Activated CD4-positive, alpha-beta T cell treated with anti-CD3 and anti-CD28 coated beads for 4 hours (primary cell): ENCODE measurements at regions not wholly inside any gene's neighbourhood (a gene's known extent, or its start where the extent isn't known, plus 50 kb on each side); places are given as distances from the start of the nearest gene placed in this dataset.
"Not testable (repeated sequence)": the region's sequence is repeated elsewhere in the genome, so short reads cannot be mapped to it uniquely, and the experiment has no call there.

ENCODE experiments used
- DNase-seq, 2 donors: peaks; one replicate each; pipeline ENCODE4 v3.0.0-alpha.2; 2020

DNA sequence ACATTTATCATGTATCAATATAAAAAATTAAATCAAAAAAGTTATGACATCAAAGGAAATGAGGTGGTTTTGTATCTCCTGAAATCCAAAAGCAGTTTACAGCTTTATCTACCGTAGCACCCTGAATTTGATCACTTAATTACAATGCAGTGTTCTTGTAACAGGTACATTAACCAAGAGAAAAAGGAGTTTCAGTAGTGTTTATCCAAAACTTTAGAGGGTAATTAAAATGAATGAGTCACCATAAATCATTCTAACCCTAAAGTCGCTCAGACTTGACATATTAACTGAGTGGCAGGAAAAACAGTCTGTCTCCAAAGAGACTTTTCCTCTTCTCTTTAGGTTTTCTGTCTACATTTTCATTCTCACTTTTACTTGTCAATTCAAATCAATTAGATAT, 907.6 kb upstream of the EPHA5 start:
- no peak for DNase-seq

DNA sequence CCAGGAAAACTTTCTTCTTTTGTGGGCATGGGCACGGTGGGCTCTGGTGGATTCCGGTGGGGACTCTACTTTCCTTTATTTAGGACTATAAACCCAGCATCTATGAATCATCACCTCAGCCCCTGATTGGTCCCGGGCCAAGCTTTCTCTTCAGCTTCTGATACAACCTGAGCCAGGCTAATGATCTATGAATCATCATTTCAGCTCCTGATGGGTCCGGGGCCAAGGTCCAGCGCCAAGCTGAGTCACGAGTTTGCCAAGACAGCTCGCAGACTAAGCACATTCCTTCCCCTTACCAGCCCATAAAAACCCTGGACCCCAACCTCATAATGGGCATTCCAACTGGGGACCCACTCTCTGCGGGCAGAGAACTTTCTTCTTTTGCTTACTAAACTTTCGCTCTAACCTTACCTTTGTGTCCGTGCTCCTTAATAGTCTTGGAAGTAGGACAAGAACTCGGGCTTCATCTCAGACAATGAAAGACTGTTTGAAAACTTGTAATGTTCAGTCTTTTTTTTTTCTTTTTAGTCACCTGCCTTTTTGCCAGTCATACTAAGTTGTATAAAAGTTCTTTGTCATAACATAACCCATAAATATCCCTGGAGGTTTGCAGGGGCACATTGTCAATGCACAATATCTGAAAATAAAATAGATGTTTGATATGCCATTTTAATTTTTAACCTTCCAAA, 904.9 kb upstream of the EPHA5 start:
- no peak for DNase-seq

DNA sequence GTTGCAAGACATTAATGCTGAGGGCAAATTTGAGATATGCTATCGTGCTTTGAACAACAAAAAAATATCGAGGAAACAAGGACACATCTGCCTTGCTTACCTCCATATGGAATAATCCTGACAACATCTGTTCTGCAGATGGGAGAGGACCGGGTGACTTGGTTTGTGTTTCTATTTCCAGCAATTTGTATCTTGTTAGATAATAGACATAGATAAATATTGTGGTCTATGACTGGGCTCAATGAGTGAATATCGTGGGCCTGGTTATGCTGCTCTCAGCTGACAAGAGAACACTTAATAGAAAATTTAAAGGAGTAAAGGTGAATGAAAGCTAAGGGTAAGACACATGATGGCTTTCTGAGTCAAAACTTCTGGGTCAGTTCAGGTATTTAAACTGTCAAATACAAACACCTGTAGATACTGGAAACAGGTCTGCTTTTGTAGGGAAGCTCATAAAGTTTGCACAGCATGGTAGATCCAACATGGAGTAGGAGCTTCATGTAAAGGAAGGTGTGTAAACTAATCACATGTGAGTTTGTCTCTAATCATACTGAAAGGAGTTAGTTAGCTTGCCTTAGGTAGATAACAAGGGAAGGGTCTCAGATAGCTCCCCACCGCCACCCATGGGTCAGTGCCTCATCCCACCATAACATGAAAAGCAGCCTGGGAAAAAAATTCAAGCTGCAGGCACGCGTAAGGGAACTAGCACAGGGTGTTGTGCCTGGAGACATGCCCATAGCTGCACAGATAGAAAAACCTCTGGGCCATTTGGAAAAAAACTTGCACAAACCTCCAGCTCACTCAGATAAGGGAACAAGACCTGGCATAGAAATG, 904.1 kb upstream of the EPHA5 start:
- DNase-seq = no peak

DNA sequence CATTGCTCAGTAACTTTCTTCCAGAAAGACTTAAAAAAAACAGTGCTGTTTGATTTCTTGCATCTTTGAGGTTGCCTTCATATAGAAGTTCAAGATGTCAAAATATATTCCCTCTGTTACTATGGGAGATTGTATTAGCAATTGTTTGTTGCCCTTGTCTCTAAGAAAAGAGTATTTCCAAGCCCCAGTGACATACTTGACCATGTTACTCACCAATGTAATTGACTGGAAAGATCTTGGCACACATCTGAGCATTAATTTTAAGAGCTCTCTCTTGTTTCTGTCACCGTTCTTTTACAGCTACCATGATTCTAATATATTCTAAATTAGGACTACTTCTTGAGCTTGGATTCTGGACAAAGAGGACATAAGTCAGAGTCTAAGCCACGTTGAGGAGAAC, 902.7 kb upstream of the EPHA5 start:
- DNase-seq = no peak

DNA sequence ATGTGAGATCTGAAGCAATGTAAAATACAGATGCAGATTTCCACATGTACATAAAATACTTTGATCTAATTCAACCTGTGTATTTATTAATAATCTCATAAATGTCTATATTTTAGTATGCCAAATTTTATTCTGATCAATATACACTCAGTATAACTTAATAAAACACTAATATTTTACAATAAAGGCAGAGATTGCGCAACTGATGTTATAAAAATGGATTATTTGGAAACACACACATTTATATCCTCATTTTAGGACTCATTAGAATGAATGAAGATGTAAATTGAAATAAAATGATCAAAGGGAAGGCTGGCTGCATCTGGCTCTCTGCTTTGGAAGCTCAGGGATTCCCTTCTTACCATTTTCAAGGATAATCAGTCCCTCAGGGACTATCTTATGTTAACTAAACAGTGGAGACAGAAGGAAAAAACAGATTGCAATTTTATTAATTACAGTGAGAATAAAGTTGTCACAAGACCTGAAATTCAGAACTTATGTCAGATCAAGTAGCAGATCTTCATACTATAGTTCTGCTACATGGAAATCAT, 900.9 kb upstream of the EPHA5 start:
- DNase-seq = no peak

DNA sequence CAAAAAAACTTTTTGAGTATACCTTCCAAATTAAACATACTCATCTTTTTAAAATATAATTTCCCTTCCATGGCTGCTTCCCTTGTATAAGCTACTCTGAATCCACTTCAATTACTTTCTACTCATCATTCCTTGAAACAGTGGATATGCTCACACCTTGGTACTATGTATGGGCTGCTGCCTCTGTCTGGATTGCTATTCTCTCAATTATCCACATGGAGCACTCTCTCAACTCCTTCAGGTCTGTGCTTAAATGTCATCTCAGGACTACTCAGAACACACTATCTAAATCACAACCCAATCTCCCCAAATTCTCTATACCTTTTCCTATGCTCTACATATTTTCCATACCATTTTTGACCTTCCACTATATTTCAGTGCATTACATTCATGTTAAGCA, 898.9 kb upstream of the EPHA5 start:
- DNase-seq = no peak

DNA sequence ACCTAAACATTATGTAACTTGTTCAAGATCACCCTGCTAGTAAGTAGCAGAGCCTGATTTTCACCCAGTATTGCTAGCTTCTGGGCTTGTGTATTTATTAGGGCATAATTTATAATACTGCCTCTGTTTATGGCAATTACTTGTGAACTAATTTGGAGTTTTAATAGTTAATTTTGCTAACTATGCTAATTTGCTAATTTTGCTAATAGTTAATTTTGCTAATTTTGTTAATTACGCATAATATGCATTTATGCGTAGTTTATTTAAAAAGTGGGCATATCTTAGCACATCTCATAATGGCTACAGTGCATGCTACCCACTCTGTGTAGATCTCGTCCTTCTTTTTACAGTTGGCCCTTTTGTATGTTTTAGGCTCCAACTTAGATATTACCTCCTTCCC, 898.1 kb upstream of the EPHA5 start:
- no peak for DNase-seq

DNA sequence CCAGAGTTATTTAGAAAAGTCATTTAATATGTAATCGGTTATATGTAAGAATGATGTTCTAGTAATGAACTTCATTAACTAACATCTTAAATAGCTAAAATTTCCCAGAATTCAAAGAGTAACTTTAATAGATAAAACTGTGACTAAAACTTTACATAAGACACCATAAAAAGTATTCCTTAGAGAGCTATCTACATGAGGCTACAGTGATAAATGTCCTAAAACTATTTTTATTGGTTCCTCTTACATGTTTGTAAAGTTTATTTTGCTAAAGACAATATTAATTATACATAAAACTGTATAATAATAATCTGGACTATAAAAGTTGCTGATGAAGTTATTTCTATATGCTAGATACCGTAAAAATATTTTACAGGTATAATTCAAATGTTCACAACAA, 897.7 kb upstream of the EPHA5 start:
- no peak for DNase-seq

DNA sequence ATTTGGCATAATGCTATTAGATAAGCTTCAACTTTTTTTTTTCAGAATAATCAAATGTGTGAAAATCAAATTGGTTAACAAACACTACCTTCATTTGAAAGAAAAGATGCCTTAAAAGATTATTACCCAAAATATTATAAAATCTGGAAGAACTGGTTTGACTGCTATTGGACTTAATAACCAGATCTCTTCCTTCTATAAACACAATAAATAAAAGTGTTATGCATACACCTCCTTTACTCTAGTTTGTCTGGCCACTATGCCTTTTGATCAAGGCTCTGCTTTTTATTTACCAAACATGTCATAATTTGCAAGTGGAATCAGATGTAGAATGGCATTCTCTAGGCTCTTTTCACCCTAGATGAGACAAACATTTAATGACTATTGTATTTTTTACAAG, 897.3 kb upstream of the EPHA5 start:
- DNase-seq = no peak

DNA sequence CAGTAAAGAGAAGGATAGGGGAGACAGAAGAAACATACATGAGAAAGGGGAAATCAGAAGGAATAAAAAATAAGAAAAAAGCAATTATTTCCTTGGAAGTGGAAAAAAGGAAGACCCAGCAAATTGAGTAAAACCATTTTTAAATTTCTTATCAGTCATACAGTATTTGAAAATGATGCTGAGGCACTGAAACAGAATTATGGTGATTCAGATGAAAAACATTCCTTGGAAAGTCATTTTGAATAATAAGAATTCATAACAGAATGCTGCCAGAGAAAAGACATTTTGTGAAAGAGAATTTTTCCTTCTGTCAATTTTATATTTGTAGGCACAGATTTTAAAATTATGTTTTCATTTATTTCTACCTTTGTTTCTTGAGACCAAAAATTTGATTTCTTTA, 895.5 kb upstream of the EPHA5 start:
- DNase-seq = no peak

DNA sequence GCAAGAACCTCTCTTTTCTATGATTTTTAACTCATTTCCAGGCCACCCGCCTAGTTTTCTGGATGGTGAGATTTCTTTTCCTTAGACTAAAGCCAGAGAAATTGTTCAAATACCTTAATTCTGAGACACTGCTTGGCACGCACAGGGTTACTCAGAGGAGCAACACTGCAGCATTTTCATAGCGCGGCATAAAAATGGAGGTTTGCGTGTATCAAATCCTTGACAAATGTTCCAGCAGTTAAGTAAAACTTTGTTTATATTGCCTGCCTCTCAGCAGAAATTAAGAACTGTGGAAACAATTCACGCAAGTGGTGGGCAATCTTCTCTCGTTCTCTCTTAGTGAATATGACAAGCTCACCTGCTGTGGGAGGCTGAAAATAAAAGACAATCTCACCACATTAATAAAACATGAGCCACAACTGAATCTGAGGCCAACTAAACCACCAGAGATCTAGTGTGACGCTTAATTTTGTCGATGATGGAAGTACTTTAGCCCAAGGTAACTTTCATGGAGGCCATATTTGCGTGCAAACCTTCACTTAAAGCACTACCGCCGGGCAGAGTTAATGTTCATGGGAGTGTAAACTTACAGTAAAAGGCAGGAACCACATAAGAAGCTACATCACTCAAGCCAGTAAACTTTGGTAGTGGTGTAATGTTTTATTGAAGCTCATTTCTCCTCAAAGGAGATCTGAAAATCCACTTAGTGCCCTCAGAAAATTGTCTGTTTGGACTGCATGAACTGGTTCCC, 894.8 kb upstream of the EPHA5 start:
- no peak for DNase-seq

DNA sequence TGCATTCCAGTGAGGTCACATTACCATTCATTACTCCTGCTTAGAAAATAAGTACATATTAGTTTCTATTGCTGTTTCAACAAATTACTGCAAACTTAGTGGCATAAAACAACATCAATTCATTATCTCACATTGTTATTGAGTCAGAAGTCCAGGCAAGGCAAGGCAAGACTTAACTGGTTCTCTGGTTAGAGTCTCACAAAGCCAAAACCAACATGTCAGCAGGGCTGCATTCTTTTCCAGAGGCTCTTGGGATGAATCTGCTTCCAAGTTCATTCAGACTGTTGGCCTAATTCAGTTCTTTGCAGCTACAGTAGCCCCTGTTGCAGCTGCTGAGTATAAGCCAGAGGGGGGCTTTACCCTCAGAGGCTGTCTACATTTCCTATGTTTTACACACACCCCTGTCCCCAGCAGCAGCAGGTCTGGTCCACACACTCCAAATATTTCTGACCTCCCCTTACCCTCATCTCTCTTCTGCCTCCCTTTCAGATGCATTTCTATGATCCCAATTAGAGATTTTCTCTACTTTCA, 892.1 kb upstream of the EPHA5 start:
- no peak for DNase-seq

DNA sequence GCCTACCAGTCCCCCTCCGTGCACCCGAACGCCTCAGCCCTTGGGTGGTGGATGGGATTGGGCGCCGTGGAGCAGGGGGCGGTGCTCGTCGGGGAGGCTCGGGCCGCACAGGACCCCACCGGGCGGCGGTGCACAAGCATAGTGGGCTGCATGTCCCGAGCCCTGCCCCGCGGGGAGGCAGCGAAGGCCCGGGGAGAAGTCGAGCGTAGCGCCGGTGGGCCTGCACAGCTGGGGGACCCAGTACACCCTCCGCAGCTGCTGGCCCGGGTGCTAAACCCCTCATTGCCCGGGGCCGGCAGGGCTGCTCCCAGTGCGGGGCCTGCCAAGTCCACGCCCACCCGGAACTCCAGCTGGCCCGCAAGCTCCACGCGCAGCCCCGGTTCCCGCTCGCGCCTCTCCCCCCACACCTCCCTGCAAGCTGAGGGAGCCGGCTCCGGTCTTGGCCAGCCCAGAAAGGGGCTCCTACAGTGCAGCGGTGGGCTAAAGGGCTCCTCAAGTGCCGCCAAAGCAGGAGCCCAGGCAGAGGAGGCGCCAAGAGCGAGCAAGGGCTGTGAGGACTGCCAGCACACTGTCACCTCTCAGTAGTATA, 891.3 kb upstream of the EPHA5 start:
- DNase-seq = not testable (repeated sequence)

DNA sequence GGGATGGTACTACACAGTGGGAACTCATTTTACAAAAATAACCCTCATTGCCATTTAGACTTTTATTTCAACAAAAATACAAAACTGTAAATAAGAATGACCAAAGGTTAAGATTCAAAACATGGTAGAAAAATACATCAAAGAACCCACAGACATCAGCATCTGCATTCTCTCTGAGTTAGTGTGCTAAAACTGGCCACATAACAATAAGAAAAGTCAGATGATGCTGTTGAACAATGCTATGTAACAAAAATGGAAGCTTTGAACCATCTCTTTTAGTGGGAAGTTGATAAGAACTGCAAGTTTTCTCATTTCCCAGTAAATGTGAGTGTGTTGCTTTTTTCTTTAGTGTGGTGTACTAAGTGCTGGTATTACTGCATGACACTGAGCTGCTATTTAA, 888.4 kb upstream of the EPHA5 start:
- DNase-seq = no peak

DNA sequence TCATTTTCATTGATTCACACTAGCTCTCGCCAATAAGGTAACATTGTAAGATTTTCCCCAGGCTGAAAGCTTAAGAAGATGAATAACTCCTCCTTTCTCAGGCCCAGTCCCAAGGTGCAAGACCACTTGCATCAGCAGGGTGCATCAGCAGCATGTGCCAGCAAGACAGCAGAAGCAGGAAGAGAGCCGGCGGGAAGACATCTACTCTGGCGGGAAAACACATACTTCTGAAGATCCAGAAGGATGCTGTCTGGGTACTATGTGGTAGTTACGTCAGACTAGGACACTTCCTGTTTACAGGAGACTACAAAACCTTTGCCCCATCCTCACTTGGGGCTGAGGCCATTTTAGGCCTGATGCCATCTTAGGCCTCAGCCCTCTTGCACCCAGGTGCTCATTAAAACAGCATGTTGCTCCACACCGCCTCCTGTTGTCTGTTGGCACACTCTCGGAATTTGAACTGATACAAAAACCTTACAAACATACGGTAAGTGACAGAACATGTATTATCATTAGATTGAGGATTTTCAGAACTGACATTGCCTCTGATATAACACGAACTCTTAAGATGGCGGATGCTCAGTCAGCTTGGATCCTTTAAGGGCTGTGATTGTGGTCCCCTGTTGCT, 886.5 kb upstream of the EPHA5 start:
- no peak for DNase-seq

DNA sequence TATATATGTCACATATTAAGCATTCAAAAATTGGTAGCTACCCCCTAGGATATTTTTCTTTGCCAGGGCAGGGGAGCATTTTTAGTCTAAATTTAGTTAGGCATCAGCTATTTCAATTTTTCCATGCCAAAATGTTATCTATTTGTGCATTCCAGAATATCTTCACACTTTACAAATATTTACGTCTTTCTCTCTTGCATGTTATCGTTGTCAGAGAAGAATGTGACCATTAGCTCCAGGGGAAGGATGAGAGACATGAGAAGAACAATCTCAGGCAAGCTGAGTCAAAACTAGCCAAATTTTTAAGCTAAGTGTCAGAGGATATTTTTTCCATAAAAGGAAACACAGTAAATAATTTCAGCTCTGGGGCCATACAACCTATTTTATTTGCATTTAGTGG, 885.0 kb upstream of the EPHA5 start:
- DNase-seq = no peak

DNA sequence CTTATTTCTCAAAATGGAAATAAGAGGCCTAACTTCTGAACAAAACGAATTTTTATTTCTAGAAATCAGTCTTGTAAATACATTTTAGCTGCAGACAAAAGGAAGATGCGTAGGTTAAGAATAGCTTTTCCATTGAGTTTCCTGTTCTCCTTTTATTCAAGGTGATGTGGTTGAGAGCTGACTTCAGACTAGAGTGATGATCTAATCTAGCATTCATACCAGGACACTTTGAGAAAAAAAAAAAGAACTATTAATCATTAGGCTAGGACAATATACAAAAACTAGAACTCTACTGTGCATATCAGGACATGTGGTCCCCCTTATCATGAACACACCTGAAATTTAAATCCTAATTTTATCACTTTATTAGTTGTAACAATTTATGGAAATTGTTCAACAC, 884.5 kb upstream of the EPHA5 start:
- no peak for DNase-seq

DNA sequence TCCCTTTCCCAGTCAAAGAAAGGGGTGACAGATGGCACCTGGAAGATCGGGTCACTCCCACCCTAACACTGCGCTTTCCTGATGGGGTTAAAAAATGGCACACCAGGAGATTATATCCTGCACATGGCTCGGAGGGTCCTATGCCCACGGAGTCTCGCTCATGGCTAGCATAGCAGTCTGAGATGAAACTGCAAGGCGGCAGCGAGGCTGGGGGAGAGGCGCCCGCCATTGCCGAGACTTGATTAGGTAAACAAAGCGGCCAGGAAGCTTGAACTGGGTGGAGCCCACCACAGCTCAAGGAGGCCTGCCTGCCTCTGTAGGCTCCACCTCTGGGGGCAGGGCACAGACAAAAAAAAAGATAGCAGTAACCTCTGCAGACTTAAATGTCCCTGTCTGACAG, 875.0 kb upstream of the EPHA5 start:
- DNase-seq = not testable (repeated sequence)

DNA sequence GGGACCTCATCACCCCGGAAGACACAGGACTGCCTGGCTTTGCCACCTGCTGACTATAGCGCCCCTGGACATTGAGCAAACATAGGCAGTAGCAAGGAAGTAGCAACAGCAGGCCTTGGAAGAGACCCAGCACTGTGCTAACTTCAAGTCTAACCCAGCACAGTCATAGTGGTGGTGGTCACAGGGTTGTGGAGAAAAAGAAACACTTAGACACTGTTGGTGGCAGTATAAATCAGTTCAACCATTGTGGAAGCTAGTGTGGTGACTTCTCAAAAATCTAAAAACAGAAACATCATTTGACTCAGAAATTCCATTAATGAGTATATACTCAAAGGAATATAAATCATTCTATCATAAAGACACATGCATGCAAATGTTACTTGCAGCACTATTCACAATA, 874.0 kb upstream of the EPHA5 start:
- DNase-seq = no peak

DNA sequence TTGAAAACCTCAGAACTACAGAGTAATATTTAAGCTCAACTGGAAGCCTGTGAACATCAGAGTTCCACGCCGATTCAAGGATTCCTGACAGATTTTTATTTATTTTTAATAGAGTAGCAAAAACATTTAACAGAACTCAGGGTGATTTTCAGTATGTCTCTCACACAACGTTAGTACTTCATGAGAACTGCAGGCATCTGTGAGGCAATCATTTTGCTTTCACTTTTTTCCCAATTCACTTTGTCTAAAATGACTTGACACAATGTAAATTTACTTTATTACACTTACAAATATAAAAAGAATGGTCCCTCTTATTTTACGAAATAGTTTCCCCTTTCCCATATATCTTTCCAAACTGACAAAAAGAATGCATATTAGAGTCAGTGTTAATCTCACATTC, 869.5 kb upstream of the EPHA5 start:
- DNase-seq = no peak

DNA sequence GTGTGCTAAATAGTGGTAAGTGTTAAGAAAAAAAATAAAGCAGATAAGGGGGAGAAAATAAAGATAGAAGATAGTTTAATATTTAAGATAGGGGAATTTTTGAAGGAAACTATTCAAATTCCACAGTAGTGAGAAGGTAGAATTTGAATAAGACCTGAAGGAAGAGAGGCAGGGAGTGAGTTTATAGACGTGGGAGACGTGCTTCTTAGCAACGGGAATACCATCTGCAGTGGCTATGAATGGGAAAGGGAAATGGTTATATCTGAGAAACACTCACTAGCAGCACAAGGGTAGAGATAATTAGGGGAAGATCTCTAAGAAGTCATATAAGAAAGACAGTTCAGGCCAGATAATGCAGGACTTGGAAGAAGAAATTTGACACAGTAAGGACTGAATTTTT, 854.5 kb upstream of the EPHA5 start:
- DNase-seq = no peak

DNA sequence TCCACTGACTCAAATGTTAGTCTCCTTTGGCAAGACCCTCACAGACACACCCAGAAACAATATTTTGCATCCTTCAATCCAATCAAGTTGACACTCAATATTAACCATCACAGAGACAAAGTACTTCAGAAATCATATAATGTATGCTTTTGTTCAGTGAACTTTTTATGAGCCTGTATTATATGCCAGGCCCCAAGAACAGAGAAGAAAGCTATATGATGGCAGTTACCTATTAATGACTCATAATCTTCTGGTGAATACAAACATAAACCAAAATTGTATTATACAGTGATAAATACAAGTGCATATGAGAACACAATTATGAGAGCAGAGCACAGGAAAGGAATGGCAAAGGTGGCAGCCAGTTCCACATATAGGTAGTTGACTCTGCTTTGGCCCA, 852.0 kb upstream of the EPHA5 start:
- no peak for DNase-seq

DNA sequence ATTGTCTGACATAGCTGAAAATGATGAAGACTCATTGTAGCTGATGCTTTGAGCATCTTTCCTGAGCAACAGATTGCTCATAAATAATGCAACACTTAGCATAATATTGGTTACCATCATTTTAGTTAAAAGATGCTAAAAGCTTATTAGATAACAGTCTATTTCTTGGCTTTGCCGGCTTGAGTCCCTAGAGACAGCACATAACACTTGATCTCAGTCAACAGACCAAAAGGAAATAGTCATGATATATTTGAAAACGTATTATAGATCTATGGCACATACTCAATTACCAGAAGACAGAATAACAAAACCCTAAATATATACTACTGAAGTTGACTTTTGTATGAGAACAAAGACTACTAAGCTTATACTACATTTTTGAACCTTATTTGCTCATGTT, 846.7 kb upstream of the EPHA5 start:
- DNase-seq = no peak
